ENCODE measurements at regions not wholly inside any gene's neighbourhood (a gene's known extent, or its start where the extent isn't known, plus 50 kb on each side); places are given as distances from the start of the nearest gene placed in this dataset.

GRCh38 chr4:189780391-189780790 lies 160.3 kb upstream of the FRG1 start:
- Histone ChIP-seq H3K9me3 (no peaks in the 10 kb centered on the region), H3K4me1 (no peaks in the 10 kb centered on the region), H3K36me3 (no peaks in the 10 kb centered on the region), H3K4me3 (no peak overlapping the region), H3K27ac (no peak overlapping the region), H3K27me3 (no peaks in the 10 kb centered on the region)
- DNase-seq = no peak
- no peak for FAIRE-seq
- WGBS, 2 donors = 24 to 28% methylated on average over 5 of the region's 5 CpGs
- intact Hi-C loops (cut with DNase I) = no loop called here
- ATAC-seq = peak in 1 of 4 donors; percentile 35
- TF ChIP-seq CTCF (IDR thresholded peaks at IDR 0.05) = no peak

GRCh38 chr4:189784651-189785050 lies 156.0 kb upstream of the FRG1 start:
- Histone ChIP-seq H3K4me1 (no peaks in the 10 kb centered on the region), H3K4me3 (no peak overlapping the region), H3K9me3 (no peaks in the 10 kb centered on the region), H3K27me3 (no peaks in the 10 kb centered on the region), H3K36me3 (no peaks in the 10 kb centered on the region), H3K27ac (no peak overlapping the region)
- intact Hi-C loops (cut with DNase I) = no loop called here
- FAIRE-seq (no peak), DNase-seq (no peak), ATAC-seq (no peak)
- no peak for TF ChIP-seq CTCF (IDR thresholded peaks at IDR 0.05)

- H3K9me3 ChIP-seq = no peaks in the 10 kb centered on the region
- H3K36me3 ChIP-seq = no peaks in the 10 kb centered on the region
- H3K27me3 ChIP-seq = no peaks in the 10 kb centered on the region
- H3K27ac ChIP-seq = no peak overlapping the region
- TF ChIP-seq CTCF (IDR thresholded peaks at IDR 0.05) = no peak
- no peaks in the 10 kb centered on the region for H3K4me1 ChIP-seq
- intact Hi-C loops (cut with DNase I) = no loop called here
- ATAC-seq = no peak
- FAIRE-seq = no peak
- DNase-seq = no peak
- H3K4me3 ChIP-seq = no peak overlapping the region
- 61 to 70% methylated on average over 5 of the region's 5 CpGs for WGBS, 2 donors
These were observed 155.4 kb upstream of the FRG1 start for GRCh38 chr4:189785257-189785656.

- no peak overlapping the region for H3K27ac ChIP-seq
- no peak for DNase-seq
- TF ChIP-seq CTCF (IDR thresholded peaks at IDR 0.05) = no peak
- no peaks in the 10 kb centered on the region for H3K9me3 ChIP-seq
- intact Hi-C loops (cut with DNase I) = no loop called here
- 68 to 75% methylated on average over 5 of the region's 5 CpGs for WGBS, 2 donors
- H3K4me1 ChIP-seq = no peaks in the 10 kb centered on the region
- H3K27me3 ChIP-seq = no peaks in the 10 kb centered on the region
- H3K4me3 ChIP-seq = no peak overlapping the region
- no peak for FAIRE-seq
- H3K36me3 ChIP-seq = no peaks in the 10 kb centered on the region
- no peak for ATAC-seq
These were observed 154.2 kb upstream of the FRG1 start for GRCh38 chr4:189786447-189786846.

- no peak for TF ChIP-seq CTCF (IDR thresholded peaks at IDR 0.05)
- Histone ChIP-seq H3K27me3 (no peaks in the 10 kb centered on the region), H3K36me3 (no peaks in the 10 kb centered on the region), H3K27ac (no peak overlapping the region), H3K4me1 (no peaks in the 10 kb centered on the region), H3K4me3 (no peak overlapping the region), H3K9me3 (no peaks in the 10 kb centered on the region)
- FAIRE-seq (no peak), DNase-seq (no peak), ATAC-seq (no peak)
- intact Hi-C loops (cut with DNase I) = no loop called here
- 64 to 74% methylated on average over 18 to 19 of the region's 19 CpGs for WGBS, 2 donors
These were observed 153.2 kb upstream of the FRG1 start for GRCh38 chr4:189787216-189788031.

Data from pancreas (tissue), 10 donors.